Esophagus muscularis mucosa (tissue), 4 donors: ENCODE measurements at regions not wholly inside any gene's neighbourhood (a gene's known extent, or its start where the extent isn't known, plus 50 kb on each side); places are given as distances from the start of the nearest gene placed in this dataset.

ENCODE experiments used
- DNase-seq: peaks from one replicate; pipeline ENCODE4 v3.0.0-alpha.2; 2017; ENCODE audit errors: extremely low spot score
- H3K27ac ChIP-seq, 4 donors: fragments of 200-600 bp; sonication (generic); replicated peaks in 1 of 4; 1 replicate in 3 of 4; 2 replicates in 1 of 4; pipeline ENCODE4 v1.5.1; 2016 to 2019; ENCODE audit warnings: mild to moderate bottlenecking in 1 of 4
- H3K27me3 ChIP-seq, 4 donors: fragments of 200-600 bp; sonication (generic); one replicate each; pipeline versions ENCODE4 v1.5.1 to v1.6.0; 2016 to 2019
- H3K36me3 ChIP-seq, 4 donors: fragments of 200-600 bp; sonication (generic); one replicate each; pipeline ENCODE4 v1.5.1; 2016 to 2019
- H3K4me1 ChIP-seq, 4 donors: fragments of 200-600 bp; sonication (generic); one replicate each; pipeline ENCODE4 v1.5.1; 2016 to 2019
- H3K4me3 ChIP-seq, 4 donors: fragments of 200-600 bp; sonication (generic); 1 replicate in 2 of 4; 2 replicates in 2 of 4; pipeline ENCODE4 v1.5.1; 2016 to 2019; ENCODE audit warnings: mild to moderate bottlenecking in 4 of 4, moderate library complexity in 1 of 4
- H3K9me3 ChIP-seq, 4 donors: fragments of 200-600 bp; sonication (generic); 1 replicate in 3 of 4; 2 replicates in 1 of 4; pipeline ENCODE4 v1.5.1; 2016 to 2019
- CTCF ChIP-seq, 3 experiments: fragments of 200-600 bp in 2 of 3; fragments of 450-650 bp in 1 of 3; sonication (generic) in 2 of 3; IDR thresholded peaks; one replicate each; pipeline ENCODE4 v1.5.1; 2017 to 2019; ENCODE audit warnings: antibody characterized with exemption in 3 of 3, mild to moderate bottlenecking in 2 of 3, moderate library complexity in 1 of 3
- EP300 ChIP-seq: sonication (generic); formaldehyde crosslinking; IDR thresholded peaks from one replicate; pipeline ENCODE4 v1.6.1; 2017; ENCODE audit warnings: antibody characterized with exemption
- POLR2A ChIP-seq: fragments of 450-650 bp; IDR thresholded peaks from one replicate; pipeline ENCODE4 v1.6.1; 2017; ENCODE audit warnings: antibody characterized with exemption, moderate library complexity, mild to moderate bottlenecking, low read depth
- POLR2AphosphoS5 ChIP-seq, 2 donors: sonication (generic); formaldehyde crosslinking; IDR thresholded peaks; one replicate each; pipeline ENCODE4 v1.6.1; 2017; ENCODE audit warnings: antibody characterized with exemption in 2 of 2
- WGBS: methylation state at CpG from one replicate; pipeline ENCODE4 v1.1.5; 2018; 5-methylcytosine and 5-hydroxymethylcytosine counted together
- intact Hi-C: fragments of 100-400 bp; cut with DNase I; formaldehyde crosslinking; loops from one replicate; pipeline ENCODE4 v1.15.1; 2023

GRCh38 chr4:94156826-94157225 is 50.8 kb upstream of the SMARCAD1 start:
- WGBS, result 76% methylated on average over 5 of the region's 5 CpGs
- intact Hi-C loops, result no loop called here
- no peaks in the 10 kb centered on the region for H3K4me1 ChIP-seq
- H3K27ac ChIP-seq, result no peak overlapping the region
- TF ChIP-seq EP300, result no peak
- no peak for TF ChIP-seq CTCF (IDR thresholded peaks at IDR 0.05)
- TF ChIP-seq POLR2AphosphoS5 (IDR thresholded peaks at IDR 0.05), result no peak
- TF ChIP-seq POLR2A, result no peak
- H3K4me3 ChIP-seq, result no peak overlapping the region
- DNase-seq, result peak; percentile 74
- no peaks in the 10 kb centered on the region for H3K27me3 ChIP-seq
- no peaks in the 10 kb centered on the region for H3K9me3 ChIP-seq
- no peaks in the 10 kb centered on the region for H3K36me3 ChIP-seq
